GM06990 (cell line): ENCODE measurements at regions not wholly inside any gene's neighbourhood (a gene's known extent, or its start where the extent isn't known, plus 50 kb on each side); places are given as distances from the start of the nearest gene placed in this dataset.

ENCODE experiments used
- DNase-seq: peaks from one replicate; pipeline ENCODE4 v3.0.0-alpha.2; 2011; ENCODE audit not compliant: insufficient read length; ENCODE audit errors: extremely low read depth
- H3K27me3 ChIP-seq: replicated peaks from 2 replicates; pipeline ENCODE4 v1.6.0; 2011; ENCODE audit warnings: low read length; ENCODE audit not compliant: control insufficient read depth, insufficient read depth
- H3K36me3 ChIP-seq: 2 replicates; pipeline ENCODE4 v1.5.1; 2011; ENCODE audit warnings: low read length; ENCODE audit not compliant: control insufficient read depth, insufficient read depth
- H3K4me3 ChIP-seq: replicated peaks from 2 replicates; pipeline ENCODE4 v1.5.1; 2011; ENCODE audit warnings: low read depth, mild to moderate bottlenecking, control low read depth, low read length
- TF ChIP-seq, protein P1 (sequence below): IDR thresholded peaks from 2 replicates; pipeline ENCODE4 v1.5.1; 2011; ENCODE audit warnings: low read length, control low read depth, mild to moderate bottlenecking, inconsistent platforms; ENCODE audit not compliant: insufficient read depth, poor library complexity, severe bottlenecking

DNA sequence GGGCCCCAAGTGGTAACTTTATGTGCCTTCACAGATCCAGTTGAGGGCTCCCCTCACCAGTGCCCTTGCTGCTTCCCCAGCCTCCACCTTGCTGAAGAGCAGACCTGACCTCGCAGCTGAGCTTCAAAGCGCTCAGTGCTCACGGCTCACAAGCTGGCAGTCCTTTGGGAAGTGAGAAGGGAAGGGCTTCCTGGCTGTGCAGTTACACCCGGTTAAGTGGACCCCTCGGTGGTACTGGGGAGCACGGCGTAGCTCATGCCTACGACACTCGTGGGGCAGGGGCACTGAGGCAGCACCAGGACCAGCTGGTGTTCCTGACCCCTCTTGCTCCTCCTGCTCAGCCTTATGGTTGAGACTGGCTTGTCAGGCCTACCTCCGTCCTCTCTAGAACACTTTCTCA, 629.0 kb upstream of the TBL1XR1 start:
- DNase-seq = no peak
- no peaks in the 10 kb centered on the region for H3K36me3 ChIP-seq
- H3K4me3 ChIP-seq = no peak overlapping the region
- TF ChIP-seq, protein P1, sequence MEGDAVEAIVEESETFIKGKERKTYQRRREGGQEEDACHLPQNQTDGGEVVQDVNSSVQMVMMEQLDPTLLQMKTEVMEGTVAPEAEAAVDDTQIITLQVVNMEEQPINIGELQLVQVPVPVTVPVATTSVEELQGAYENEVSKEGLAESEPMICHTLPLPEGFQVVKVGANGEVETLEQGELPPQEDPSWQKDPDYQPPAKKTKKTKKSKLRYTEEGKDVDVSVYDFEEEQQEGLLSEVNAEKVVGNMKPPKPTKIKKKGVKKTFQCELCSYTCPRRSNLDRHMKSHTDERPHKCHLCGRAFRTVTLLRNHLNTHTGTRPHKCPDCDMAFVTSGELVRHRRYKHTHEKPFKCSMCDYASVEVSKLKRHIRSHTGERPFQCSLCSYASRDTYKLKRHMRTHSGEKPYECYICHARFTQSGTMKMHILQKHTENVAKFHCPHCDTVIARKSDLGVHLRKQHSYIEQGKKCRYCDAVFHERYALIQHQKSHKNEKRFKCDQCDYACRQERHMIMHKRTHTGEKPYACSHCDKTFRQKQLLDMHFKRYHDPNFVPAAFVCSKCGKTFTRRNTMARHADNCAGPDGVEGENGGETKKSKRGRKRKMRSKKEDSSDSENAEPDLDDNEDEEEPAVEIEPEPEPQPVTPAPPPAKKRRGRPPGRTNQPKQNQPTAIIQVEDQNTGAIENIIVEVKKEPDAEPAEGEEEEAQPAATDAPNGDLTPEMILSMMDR = no peak
- no peaks in the 10 kb centered on the region; the same call in 1 of the 2 replicates for H3K27me3 ChIP-seq

DNA sequence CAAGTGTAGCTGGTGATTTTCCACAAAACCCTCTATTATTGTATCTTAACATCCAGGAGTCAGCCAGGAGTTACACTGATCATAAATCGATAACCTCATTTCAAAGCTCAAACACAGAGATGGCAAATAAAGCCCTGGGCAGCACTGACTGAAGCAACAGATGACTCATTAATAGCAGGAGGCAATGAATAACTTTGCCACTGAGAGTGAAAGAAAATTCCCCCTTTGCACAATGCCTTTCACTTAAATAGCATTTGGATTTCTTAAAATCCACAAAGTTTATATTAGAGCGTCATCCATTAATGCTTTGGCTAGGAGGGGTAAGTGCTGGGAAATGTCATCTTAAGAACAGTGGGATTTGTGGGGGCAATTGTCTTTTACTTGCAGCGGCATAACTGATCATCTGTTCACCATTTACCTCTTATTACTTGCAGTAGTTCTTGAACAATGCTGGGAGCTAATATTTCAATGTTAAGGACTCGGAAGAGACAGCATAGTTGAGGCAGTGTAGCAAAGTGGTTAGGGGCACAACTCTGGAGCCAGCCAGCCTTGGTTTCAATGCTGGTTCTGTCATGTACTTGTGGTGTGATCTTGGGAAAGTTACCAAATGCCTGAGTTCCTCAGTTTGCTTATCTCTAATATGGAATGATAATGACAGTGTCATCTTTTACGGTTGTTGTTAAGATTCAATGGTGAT, 630.4 kb upstream of the TBL1XR1 start:
- no peak for DNase-seq
- TF ChIP-seq, protein P1 = no peak
- H3K27me3 ChIP-seq = no peaks in the 10 kb centered on the region; the same call in 1 of the 2 replicates
- no peaks in the 10 kb centered on the region for H3K36me3 ChIP-seq
- no peak overlapping the region for H3K4me3 ChIP-seq

DNA sequence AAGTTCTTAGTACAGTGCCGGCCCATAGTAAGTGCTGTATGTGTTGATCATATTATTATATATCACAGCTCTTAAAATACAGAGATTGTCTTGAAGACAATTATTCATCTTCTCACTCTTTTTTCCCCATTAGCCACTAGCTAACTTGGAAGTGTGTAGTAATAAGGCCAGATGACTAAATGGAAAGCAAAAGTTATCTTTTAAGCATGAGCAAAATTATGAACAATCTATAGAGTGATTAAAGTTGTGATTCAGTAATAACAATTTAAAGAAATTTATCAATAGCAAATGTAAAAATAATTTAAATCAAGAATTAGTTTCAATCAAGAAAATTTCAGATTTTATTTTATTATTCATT, 630.9 kb upstream of the TBL1XR1 start:
- Histone ChIP-seq H3K27me3 (no peaks in the 10 kb centered on the region; the same call in 1 of the 2 replicates), H3K36me3 (no peaks in the 10 kb centered on the region), H3K4me3 (no peak overlapping the region)
- no peak for DNase-seq
- TF ChIP-seq, protein P1 = no peak

DNA sequence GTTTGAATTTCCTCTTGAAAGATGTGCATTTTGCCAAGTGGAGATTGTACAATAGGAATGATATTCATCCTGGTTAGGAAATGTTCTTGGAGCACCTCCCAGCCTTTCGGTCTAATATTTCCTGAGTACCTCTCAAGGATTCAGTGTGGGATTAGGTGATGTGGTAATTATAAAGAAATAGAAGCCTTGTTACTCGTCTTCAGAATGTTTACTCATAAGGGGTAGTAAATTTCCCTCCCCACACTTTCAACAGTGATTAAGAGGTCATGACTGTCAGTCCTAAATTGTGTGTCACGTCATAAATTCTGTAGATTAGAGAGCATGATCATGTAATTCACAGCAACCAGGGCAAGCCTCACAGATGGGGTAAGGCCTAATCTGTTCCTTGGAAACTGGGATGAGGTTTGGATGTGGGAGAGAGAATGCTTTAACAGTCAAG, 633.1 kb upstream of the TBL1XR1 start:
- no peak overlapping the region for H3K4me3 ChIP-seq
- TF ChIP-seq, protein P1 = no peak
- DNase-seq = no peak
- H3K27me3 ChIP-seq = no peaks in the 10 kb centered on the region
- no peaks in the 10 kb centered on the region for H3K36me3 ChIP-seq

DNA sequence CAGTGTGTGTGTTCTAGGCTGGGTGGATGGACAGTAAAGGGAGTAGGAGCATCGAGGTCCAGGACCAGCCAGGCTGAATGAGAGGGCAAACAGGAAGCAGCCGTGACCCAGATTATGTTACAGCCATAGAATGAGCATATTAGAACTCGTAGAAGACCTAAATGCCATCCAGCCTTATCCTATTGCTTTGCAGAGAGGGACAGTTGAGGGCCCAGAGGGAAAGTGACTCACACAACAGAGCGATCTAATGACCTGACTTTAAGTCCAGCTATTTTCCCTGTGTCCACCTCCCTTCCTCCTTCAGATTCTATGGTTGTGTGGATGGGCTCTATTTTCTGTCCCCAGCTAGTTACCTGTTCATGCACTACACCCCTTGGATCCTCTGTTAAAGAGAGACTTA, 634.1 kb upstream of the TBL1XR1 start:
- Histone ChIP-seq H3K27me3 (no peaks in the 10 kb centered on the region), H3K36me3 (no peaks in the 10 kb centered on the region), H3K4me3 (no peak overlapping the region)
- no peak for DNase-seq
- TF ChIP-seq, protein P1 = no peak

DNA sequence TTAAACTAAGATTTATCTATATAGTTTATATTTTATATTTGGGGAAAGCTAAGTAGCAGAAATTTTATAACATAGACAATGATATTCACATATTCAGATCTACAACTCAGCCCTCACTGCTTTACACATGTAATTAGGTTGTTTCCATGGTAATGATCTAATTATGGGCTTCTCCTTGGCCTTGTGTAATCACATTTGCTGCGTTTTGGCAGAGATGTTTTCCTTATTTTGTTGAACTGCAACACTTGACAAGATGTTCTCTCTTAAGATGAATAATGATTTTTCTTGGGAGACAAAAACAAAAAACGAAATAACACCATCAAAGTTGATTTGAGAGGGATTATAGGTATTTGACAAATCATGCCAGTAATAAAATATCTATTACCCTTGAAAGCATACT, 635.6 kb upstream of the TBL1XR1 start:
- Histone ChIP-seq H3K27me3 (no peaks in the 10 kb centered on the region), H3K36me3 (no peaks in the 10 kb centered on the region), H3K4me3 (no peak overlapping the region)
- TF ChIP-seq, protein P1 = no peak
- no peak for DNase-seq
